Psoas muscle (tissue), 7 donors: ENCODE measurements at regions not wholly inside any gene's neighbourhood (a gene's known extent, or its start where the extent isn't known, plus 50 kb on each side); places are given as distances from the start of the nearest gene placed in this dataset.

Experiments used
- ATAC-seq, 4 donors: fragments of 200-7000 bp; cut with Tn5 transposase; one replicate each; pipeline ENCODE4 v1.9.1; 2020; ENCODE audit warnings: moderate library complexity in 3 of 4, mild to moderate bottlenecking in 2 of 4
- DNase-seq, 2 donors: peaks; one replicate each; pipeline ENCODE4 v3.0.0-alpha.2; 2020
- H3K27ac ChIP-seq: fragments of 200-600 bp; one replicate; pipeline ENCODE4 v1.8.0; 2022
- H3K27me3 ChIP-seq, 3 donors: fragments of 200-600 bp in 1 of 3; one replicate each; pipeline versions ENCODE4 v1.6.1 to v1.8.0; 2013 to 2022; ENCODE audit warnings: low read length in 2 of 3, mild to moderate bottlenecking in 2 of 3, moderate library complexity in 1 of 3; ENCODE audit not compliant: insufficient read depth in 3 of 3
- H3K36me3 ChIP-seq, 2 donors: fragments of 200-600 bp in 1 of 2; one replicate each; pipeline versions ENCODE4 v1.6.1 to v1.8.0; 2013 to 2022; ENCODE audit warnings: low read depth in 1 of 2, mild to moderate bottlenecking in 1 of 2, moderate library complexity in 1 of 2; ENCODE audit not compliant: insufficient read depth in 1 of 2
- H3K4me1 ChIP-seq: fragments of 200-600 bp; one replicate; pipeline ENCODE4 v1.8.0; 2022
- H3K4me3 ChIP-seq: fragments of 200-600 bp; one replicate; pipeline ENCODE4 v1.8.0; 2022; ENCODE audit warnings: mild to moderate bottlenecking
- H3K9me3 ChIP-seq: fragments of 200-600 bp; one replicate; pipeline ENCODE4 v1.8.0; 2022
- CTCF ChIP-seq: fragments of 200-600 bp; IDR thresholded peaks from one replicate; pipeline ENCODE4 v1.8.0; 2022; ENCODE audit warnings: antibody characterized with exemption
- WGBS, 3 donors: extraction: QIAGEN DNeasy Blood & Tissue Kit; methylation state at CpG; one replicate each; pipeline versions ENCODE4 v1.1.6 to v1.1.7; 2013; 5-methylcytosine and 5-hydroxymethylcytosine counted together
- intact Hi-C, 2 donors: fragments of 100-400 bp; cut with DNase I; formaldehyde crosslinking; loops; one replicate each; pipeline versions ENCODE4 v1.11.0 to v1.14.2; 2022
- donor health status: healthy with polysubstance abuse.
- donor health status: DM: no; HTN: no; CAD: no; lungs with moderate emphysema.
- donor health status: Bipolar disorder and iron deficiency.
- donor health status: healthy.
- donor health status: DM: yes; HTN: yes; CAD: no.
- donor health status: DM: no; HTN: no; CAD: no.
- donor health status: DM: yes; HTN: yes; CAD: no.

- intact Hi-C loops: no loop called here
- H3K36me3 ChIP-seq: no peaks in the 10 kb centered on the region
- H3K27me3 ChIP-seq: no peaks in the 10 kb centered on the region
- 90 to 93% (median 92%) methylated on average over 13 of the region's 13 CpGs for WGBS, 3 donors
- no peak overlapping the region for H3K4me3 ChIP-seq
- H3K4me1 ChIP-seq: no peaks in the 10 kb centered on the region
- no peak for TF ChIP-seq CTCF
- ATAC-seq (no peak), DNase-seq (no peak)
- no peak overlapping the region for H3K27ac ChIP-seq
- H3K9me3 ChIP-seq: no peaks in the 10 kb centered on the region
Measured at GRCh38 chr4:178138491-178138890, 696.3 kb upstream of the AGA start.

- no peak for DNase-seq
- intact Hi-C loops: no loop called here
- WGBS, 3 donors: 90 to 94% (median 93%) methylated on average over 11 of the region's 11 CpGs
- H3K4me1 ChIP-seq: no peaks in the 10 kb centered on the region
- no peaks in the 10 kb centered on the region for H3K27me3 ChIP-seq
- H3K27ac ChIP-seq: no peak overlapping the region
- peaks cover 4% of the 10 kb centered on the region for H3K9me3 ChIP-seq
- H3K4me3 ChIP-seq: no peak overlapping the region
- no peaks in the 10 kb centered on the region for H3K36me3 ChIP-seq
- no peak for ATAC-seq
- TF ChIP-seq CTCF: no peak
Measured at GRCh38 chr4:178140326-178140915, 698.2 kb upstream of the AGA start.

- no peak for TF ChIP-seq CTCF
- Histone ChIP-seq H3K9me3 (peaks cover 4% of the 10 kb centered on the region), H3K4me3 (no peak overlapping the region), H3K27ac (no peak overlapping the region), H3K27me3 (no peaks in the 10 kb centered on the region), H3K4me1 (no peaks in the 10 kb centered on the region), H3K36me3 (no peaks in the 10 kb centered on the region)
- WGBS, 3 donors: 87 to 91% (median 91%) methylated on average over 8 of the region's 8 CpGs
- intact Hi-C loops: no loop called here
- ATAC-seq (no peak), DNase-seq (no peak)
Measured at GRCh38 chr4:178142724-178143123, 700.5 kb upstream of the AGA start.

- 78 to 81% (median 79%) methylated on average over 2 of the region's 2 CpGs for WGBS, 3 donors
- intact Hi-C loops: no loop called here
Measured at GRCh38 chr4:178148106-178148505, 705.9 kb upstream of the AGA start.

More at GRCh38 chr4:178148106-178148505, 705.9 kb upstream of the AGA start:
- H3K36me3 ChIP-seq: no peaks in the 10 kb centered on the region
- H3K4me1 ChIP-seq: no peaks in the 10 kb centered on the region
- peaks cover 4% of the 10 kb centered on the region for H3K9me3 ChIP-seq
- no peaks in the 10 kb centered on the region for H3K27me3 ChIP-seq
- ATAC-seq: no peak
- no peak for TF ChIP-seq CTCF
- H3K4me3 ChIP-seq: no peak overlapping the region
- no peak for DNase-seq
- no peak overlapping the region for H3K27ac ChIP-seq
